ENCODE measurements at regions not wholly inside any gene's neighbourhood (a gene's known extent, or its start where the extent isn't known, plus 50 kb on each side); places are given as distances from the start of the nearest gene placed in this dataset.

GRCh38 chr15:37709669-37710068 lies 224.8 kb upstream of the TMCO5A start:
- intact Hi-C loops (cut with DNase I), result no loop called here
- no peak overlapping the region for H3K27ac ChIP-seq (replicated peaks in 1 of 4)
- H3K36me3 ChIP-seq, result no peaks in the 10 kb centered on the region
- no peak for TF ChIP-seq CTCF (IDR thresholded peaks at IDR 0.05)
- no peak for TF ChIP-seq POLR2A (IDR thresholded peaks at IDR 0.05; ENCODE audit: low read depth)
- TF ChIP-seq EP300 (IDR thresholded peaks at IDR 0.05), result no peak
- TF ChIP-seq POLR2AphosphoS5 (IDR thresholded peaks at IDR 0.05), result no peak
- no peak for DNase-seq (ENCODE audit: extremely low spot score)
- 81% methylated on average over 1 of the region's 1 CpG for WGBS
- H3K4me3 ChIP-seq, result no peak overlapping the region
- no peaks in the 10 kb centered on the region for H3K27me3 ChIP-seq
- H3K4me1 ChIP-seq, result no peaks in the 10 kb centered on the region
- peaks cover 0 to 16% (median 0%) of the 10 kb centered on the region in 4 donors for H3K9me3 ChIP-seq

GRCh38 chr15:37715101-37715500 lies 219.3 kb upstream of the TMCO5A start:
- Histone ChIP-seq H3K27ac (replicated peaks in 1 of 4) (no peak overlapping the region), H3K9me3 (peaks cover 0 to 16% (median 0%) of the 10 kb centered on the region in 4 donors), H3K27me3 (no peaks in the 10 kb centered on the region), H3K36me3 (no peaks in the 10 kb centered on the region), H3K4me1 (no peaks in the 10 kb centered on the region), H3K4me3 (no peak overlapping the region)
- TF ChIP-seq CTCF (IDR thresholded peaks at IDR 0.05) (no peak), EP300 (IDR thresholded peaks at IDR 0.05) (no peak), POLR2AphosphoS5 (IDR thresholded peaks at IDR 0.05) (no peak), POLR2A (IDR thresholded peaks at IDR 0.05; ENCODE audit: low read depth) (no peak)
- intact Hi-C loops (cut with DNase I), result no loop called here
- no peak for DNase-seq (ENCODE audit: extremely low spot score)
- WGBS, result 92% methylated on average over 1 of the region's 1 CpG

- WGBS, result 82% methylated on average over 9 of the region's 9 CpGs
- Histone ChIP-seq H3K27me3 (no peaks in the 10 kb centered on the region), H3K4me1 (no peaks in the 10 kb centered on the region), H3K27ac (replicated peaks in 1 of 4) (no peak overlapping the region), H3K9me3 (no peaks in the 10 kb centered on the region), H3K36me3 (no peaks in the 10 kb centered on the region), H3K4me3 (no peak overlapping the region)
- intact Hi-C loops (cut with DNase I), result no loop called here
- TF ChIP-seq POLR2AphosphoS5 (IDR thresholded peaks at IDR 0.05) (no peak), CTCF (IDR thresholded peaks at IDR 0.05) (no peak), POLR2A (IDR thresholded peaks at IDR 0.05; ENCODE audit: low read depth) (no peak), EP300 (IDR thresholded peaks at IDR 0.05) (no peak)
- no peak for DNase-seq (ENCODE audit: extremely low spot score)
These were observed 214.2 kb upstream of the TMCO5A start for GRCh38 chr15:37720267-37720666.

DNA sequence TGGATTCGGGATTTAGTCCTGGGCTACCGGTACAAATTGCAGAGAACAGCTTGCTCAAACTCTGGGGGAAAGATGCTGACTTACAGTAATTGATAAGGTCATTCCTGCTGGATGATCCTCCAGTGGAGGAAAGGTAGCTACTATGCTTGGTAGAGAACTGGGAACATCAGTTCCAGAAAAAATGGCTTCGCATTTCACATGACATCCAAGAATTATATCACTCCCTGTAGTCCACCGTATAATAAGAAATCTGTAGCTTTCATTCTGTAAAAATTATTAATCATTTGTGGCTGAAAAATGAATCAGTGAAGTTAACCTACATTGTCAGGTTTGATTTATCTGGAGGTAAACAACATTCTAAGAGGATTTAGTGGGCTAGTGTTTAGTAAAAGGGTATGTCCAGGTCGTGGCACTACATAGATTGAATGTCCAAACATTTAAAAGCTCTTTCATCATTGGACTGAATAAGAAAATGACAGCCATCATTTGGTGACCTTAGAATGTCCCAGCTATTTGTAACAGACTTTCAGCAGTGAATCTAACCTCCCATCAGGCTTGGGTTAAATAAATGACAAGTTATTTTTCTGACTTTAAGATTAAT lies 203.2 kb upstream of the TMCO5A start:
- Histone ChIP-seq H3K4me3 (no peak overlapping the region), H3K36me3 (no peaks in the 10 kb centered on the region), H3K27ac (replicated peaks in 1 of 4) (no peak overlapping the region), H3K9me3 (no peaks in the 10 kb centered on the region), H3K27me3 (no peaks in the 10 kb centered on the region), H3K4me1 (no peaks in the 10 kb centered on the region)
- DNase-seq (ENCODE audit: extremely low spot score), result no peak
- intact Hi-C loops (cut with DNase I), result no loop called here
- TF ChIP-seq POLR2AphosphoS5 (IDR thresholded peaks at IDR 0.05) (no peak), POLR2A (IDR thresholded peaks at IDR 0.05; ENCODE audit: low read depth) (no peak), EP300 (IDR thresholded peaks at IDR 0.05) (no peak), CTCF (IDR thresholded peaks at IDR 0.05) (no peak)
- WGBS, result 51% methylated on average over 5 of the region's 5 CpGs

DNA sequence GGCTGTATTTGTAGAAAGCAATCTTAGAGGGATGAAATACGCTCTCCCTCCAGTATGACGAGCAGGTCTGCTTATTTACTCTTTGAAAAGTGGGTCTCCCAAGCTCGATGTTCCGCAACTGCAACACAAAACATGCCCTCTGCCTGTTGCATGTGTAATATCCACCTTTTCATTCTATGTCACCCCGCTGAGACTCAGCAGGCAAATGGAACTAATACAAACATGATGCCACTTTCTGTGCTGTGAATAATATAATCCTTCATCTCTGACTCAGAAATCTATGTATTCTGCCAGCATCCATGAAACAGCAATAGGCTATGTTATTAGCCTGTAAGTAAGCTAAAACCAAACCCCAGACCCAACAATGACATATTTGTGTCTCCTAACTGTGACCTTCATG lies 200.8 kb upstream of the TMCO5A start:
- 86% methylated on average over 5 of the region's 5 CpGs for WGBS
- Histone ChIP-seq H3K27me3 (no peaks in the 10 kb centered on the region), H3K36me3 (no peaks in the 10 kb centered on the region), H3K4me3 (no peak overlapping the region), H3K4me1 (no peaks in the 10 kb centered on the region), H3K9me3 (no peaks in the 10 kb centered on the region), H3K27ac (replicated peaks in 1 of 4) (no peak overlapping the region)
- DNase-seq (ENCODE audit: extremely low spot score), result no peak
- TF ChIP-seq CTCF (IDR thresholded peaks at IDR 0.05) (no peak), POLR2AphosphoS5 (IDR thresholded peaks at IDR 0.05) (no peak), POLR2A (IDR thresholded peaks at IDR 0.05; ENCODE audit: low read depth) (no peak)
- intact Hi-C loops (cut with DNase I), result no loop called here
